GM12878 (cell line): ENCODE measurements at regions not wholly inside any gene's neighbourhood (a gene's known extent, or its start where the extent isn't known, plus 50 kb on each side); places are given as distances from the start of the nearest gene placed in this dataset.

Source experiments
- FOS ChIP-seq: IDR thresholded peaks from 3 replicates; pipeline ENCODE4 v1.6.1; 2011; ENCODE audit warnings: borderline replicate concordance; ENCODE audit not compliant: insufficient read length; ENCODE audit errors: extremely low read depth
- JUND ChIP-seq: IDR thresholded peaks from 2 replicates; pipeline ENCODE4 v1.6.1; 2012; ENCODE audit warnings: low read depth, mild to moderate bottlenecking, low read length, improper control_type of control experiment, moderate library complexity
- KLF5 ChIP-seq: fragments of 450-650 bp; IDR thresholded peaks from 2 replicates; pipeline ENCODE4 v1.6.1; 2014; ENCODE audit warnings: mild to moderate bottlenecking; ENCODE audit not compliant: partially characterized antibody
- POLR2AphosphoS2 ChIP-seq: IDR thresholded peaks from 2 replicates; pipeline ENCODE4 v1.6.1; 2011; ENCODE audit warnings: low read depth, mild to moderate bottlenecking, low read length, improper control_type of control experiment, moderate library complexity
- RCOR1 ChIP-seq: conservative IDR thresholded peaks from 2 replicates; pipeline ENCODE4 v1.6.1; 2012; ENCODE audit warnings: low read depth, low read length, improper control_type of control experiment
- TF ChIP-seq, protein P1 (sequence below): fragments of 450-650 bp; IDR thresholded peaks from 2 replicates; pipeline ENCODE4 v1.6.1; 2018; ENCODE audit warnings: borderline replicate concordance, mild to moderate bottlenecking; ENCODE audit not compliant: partially characterized antibody

- TF ChIP-seq RCOR1 (no peak), JUND (no peak), FOS (no peak), KLF5 (no peak), POLR2AphosphoS2 (no peak)
- TF ChIP-seq, protein P1, sequence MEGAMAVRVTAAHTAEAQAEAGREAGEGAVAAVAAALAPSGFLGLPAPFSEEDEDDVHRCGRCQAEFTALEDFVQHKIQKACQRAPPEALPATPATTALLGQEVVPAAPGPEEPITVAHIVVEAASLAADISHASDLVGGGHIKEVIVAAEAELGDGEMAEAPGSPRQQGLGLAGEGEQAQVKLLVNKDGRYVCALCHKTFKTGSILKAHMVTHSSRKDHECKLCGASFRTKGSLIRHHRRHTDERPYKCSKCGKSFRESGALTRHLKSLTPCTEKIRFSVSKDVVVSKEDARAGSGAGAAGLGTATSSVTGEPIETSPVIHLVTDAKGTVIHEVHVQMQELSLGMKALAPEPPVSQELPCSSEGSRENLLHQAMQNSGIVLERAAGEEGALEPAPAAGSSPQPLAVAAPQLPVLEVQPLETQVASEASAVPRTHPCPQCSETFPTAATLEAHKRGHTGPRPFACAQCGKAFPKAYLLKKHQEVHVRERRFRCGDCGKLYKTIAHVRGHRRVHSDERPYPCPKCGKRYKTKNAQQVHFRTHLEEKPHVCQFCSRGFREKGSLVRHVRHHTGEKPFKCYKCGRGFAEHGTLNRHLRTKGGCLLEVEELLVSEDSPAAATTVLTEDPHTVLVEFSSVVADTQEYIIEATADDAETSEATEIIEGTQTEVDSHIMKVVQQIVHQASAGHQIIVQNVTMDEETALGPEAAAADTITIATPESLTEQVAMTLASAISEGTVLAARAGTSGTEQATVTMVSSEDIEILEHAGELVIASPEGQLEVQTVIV = no peak
Measured at GRCh38 chr14:56742391-56742878, 67.8 kb downstream of the OTX2 start.
